SK-N-MC (cell line): ENCODE measurements at regions not wholly inside any gene's neighbourhood (a gene's known extent, or its start where the extent isn't known, plus 50 kb on each side); places are given as distances from the start of the nearest gene placed in this dataset.

Experiments used
- EZH2 ChIP-seq: fragments of 200-600 bp; sonication (generic); IDR thresholded peaks from one replicate; pipeline ENCODE4 v1.6.1; 2017; ENCODE audit warnings: antibody characterized with exemption
- FOXP2 ChIP-seq: optimal IDR thresholded peaks from 2 replicates; pipeline ENCODE3; 2011; ENCODE audit warnings: mild to moderate bottlenecking, moderate library complexity; ENCODE audit not compliant: insufficient read depth; ENCODE audit errors: extremely low read length, control extremely low read depth
- POLR2AphosphoS5 ChIP-seq: IDR thresholded peaks from 2 replicates; pipeline ENCODE4 v1.6.1; 2012; ENCODE audit warnings: mild to moderate bottlenecking, low read depth, low read length, borderline replicate concordance

DNA sequence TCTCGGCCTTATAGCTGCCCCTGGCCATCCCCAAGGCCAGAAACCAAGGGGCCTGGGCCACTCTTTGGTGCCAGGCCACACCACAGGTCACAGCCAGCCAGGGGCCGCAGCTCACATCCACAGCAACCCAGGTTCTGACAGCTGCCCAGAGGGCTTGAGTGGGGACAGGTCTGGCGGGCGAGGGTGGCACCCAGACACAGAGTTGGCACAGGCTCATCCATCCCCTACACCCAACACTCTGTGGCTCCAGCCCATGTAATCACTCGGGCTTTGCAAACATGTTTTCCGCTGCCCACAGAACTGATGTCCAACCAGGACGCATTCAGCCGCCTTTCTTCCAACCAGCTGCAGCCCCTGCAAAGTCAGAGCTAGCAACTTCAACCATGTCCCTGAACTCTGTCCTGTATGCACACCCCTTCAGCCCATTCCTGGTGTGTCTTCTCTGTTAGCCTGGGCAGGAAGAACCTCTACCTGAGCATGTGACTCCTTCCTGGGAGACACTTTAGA lies 57.7 kb upstream of the PPP2R2D start:
- TF ChIP-seq EZH2: no peak
- TF ChIP-seq POLR2AphosphoS5: no peak
- TF ChIP-seq FOXP2: no peak
